ENCODE measurements at regions not wholly inside any gene's neighbourhood (a gene's known extent, or its start where the extent isn't known, plus 50 kb on each side); places are given as distances from the start of the nearest gene placed in this dataset.
A peak's percentile ranks its signal among the peaks of the same experiment; 100 is the strongest.
"Not testable (repeated sequence)": the region's sequence is repeated elsewhere in the genome, so short reads cannot be mapped to it uniquely, and the experiment has no call there.

- no peak for FAIRE-seq
- Histone ChIP-seq H3K4me3 (ENCODE audit: low read depth, low read length) (no peak overlapping the region), H3K27me3 (ENCODE audit: control insufficient read depth, insufficient read depth, low read length) (no peaks in the 10 kb centered on the region), H3K36me3 (ENCODE audit: control insufficient read depth, insufficient read depth, low read length) (no peaks in the 10 kb centered on the region)
- peak; percentile 5 for DNase-seq (ENCODE audit: low read depth)
- TF ChIP-seq CTCF (IDR thresholded peaks at IDR 0.05; ENCODE audit: insufficient read depth, low read length, severe bottlenecking), result no peak
These were observed 810.4 kb downstream of the METTL4 start for GRCh38 chr18:1760901-1761300.

GRCh38 chr18:1774261-1774660 is 797.0 kb downstream of the METTL4 start:
- Histone ChIP-seq H3K4me3 (ENCODE audit: low read depth, low read length) (no peak overlapping the region), H3K36me3 (ENCODE audit: control insufficient read depth, insufficient read depth, low read length) (no peaks in the 10 kb centered on the region), H3K27me3 (ENCODE audit: control insufficient read depth, insufficient read depth, low read length) (no peaks in the 10 kb centered on the region)
- no peak for TF ChIP-seq CTCF (IDR thresholded peaks at IDR 0.05; ENCODE audit: insufficient read depth, low read length, severe bottlenecking)
- no peak for DNase-seq (ENCODE audit: low read depth)
- FAIRE-seq, result no peak

GRCh38 chr18:1777843-1778242 is 793.5 kb downstream of the METTL4 start:
- Histone ChIP-seq H3K4me3 (ENCODE audit: low read depth, low read length) (no peak overlapping the region), H3K27me3 (ENCODE audit: control insufficient read depth, insufficient read depth, low read length) (no peaks in the 10 kb centered on the region), H3K36me3 (ENCODE audit: control insufficient read depth, insufficient read depth, low read length) (no peaks in the 10 kb centered on the region)
- no peak for DNase-seq (ENCODE audit: low read depth)
- no peak for FAIRE-seq
- no peak for TF ChIP-seq CTCF (IDR thresholded peaks at IDR 0.05; ENCODE audit: insufficient read depth, low read length, severe bottlenecking)

GRCh38 chr18:1778496-1779178 is 792.7 kb downstream of the METTL4 start:
- H3K36me3 ChIP-seq (ENCODE audit: control insufficient read depth, insufficient read depth, low read length), result no peaks in the 10 kb centered on the region
- DNase-seq (ENCODE audit: low read depth), result no peak
- FAIRE-seq, result no peak
- no peak overlapping the region for H3K4me3 ChIP-seq (ENCODE audit: low read depth, low read length)
- H3K27me3 ChIP-seq (ENCODE audit: control insufficient read depth, insufficient read depth, low read length), result no peaks in the 10 kb centered on the region
- no peak for TF ChIP-seq CTCF (IDR thresholded peaks at IDR 0.05; ENCODE audit: insufficient read depth, low read length, severe bottlenecking)

GRCh38 chr18:1779587-1779986 is 791.7 kb downstream of the METTL4 start:
- no peak for DNase-seq (ENCODE audit: low read depth)
- no peak for FAIRE-seq
- TF ChIP-seq CTCF (IDR thresholded peaks at IDR 0.05; ENCODE audit: insufficient read depth, low read length, severe bottlenecking), result no peak
- Histone ChIP-seq H3K27me3 (ENCODE audit: control insufficient read depth, insufficient read depth, low read length) (no peaks in the 10 kb centered on the region), H3K36me3 (ENCODE audit: control insufficient read depth, insufficient read depth, low read length) (no peaks in the 10 kb centered on the region), H3K4me3 (ENCODE audit: low read depth, low read length) (no peak overlapping the region)

GRCh38 chr18:1784113-1784512 is 787.2 kb downstream of the METTL4 start:
- Histone ChIP-seq H3K4me3 (ENCODE audit: low read depth, low read length) (no peak overlapping the region), H3K36me3 (ENCODE audit: control insufficient read depth, insufficient read depth, low read length) (no peaks in the 10 kb centered on the region), H3K27me3 (ENCODE audit: control insufficient read depth, insufficient read depth, low read length) (no peaks in the 10 kb centered on the region)
- no peak for DNase-seq (ENCODE audit: low read depth)
- FAIRE-seq, result no peak
- TF ChIP-seq CTCF (IDR thresholded peaks at IDR 0.05; ENCODE audit: insufficient read depth, low read length, severe bottlenecking), result no peak

- H3K27me3 ChIP-seq (ENCODE audit: control insufficient read depth, insufficient read depth, low read length); FAIRE-seq; DNase-seq (ENCODE audit: low read depth); H3K4me3 ChIP-seq (ENCODE audit: low read depth, low read length); H3K36me3 ChIP-seq (ENCODE audit: control insufficient read depth, insufficient read depth, low read length): not testable (repeated sequence)
These were observed 785.3 kb downstream of the METTL4 start for GRCh38 chr18:1785980-1786379.

Data from bronchial epithelial cell (primary cell).